Loucy (cell line): ENCODE measurements at regions not wholly inside any gene's neighbourhood (a gene's known extent, or its start where the extent isn't known, plus 50 kb on each side); places are given as distances from the start of the nearest gene placed in this dataset.

Experiments
- H2AFZ ChIP-seq: fragments of 200-600 bp; sonication (generic); 2 replicates; pipeline ENCODE4 v1.6.0; 2016; ENCODE audit warnings: antibody characterized with exemption, mild to moderate bottlenecking, low read length, moderate library complexity
- H3F3A ChIP-seq: fragments of 200-600 bp; 2 replicates; pipeline ENCODE4 v1.6.0; 2016; ENCODE audit warnings: antibody characterized with exemption, low read depth, mild to moderate bottlenecking
- H3K27me3 ChIP-seq: fragments of 200-600 bp; sonication (generic); 2 replicates; pipeline ENCODE4 v1.6.1; 2014; ENCODE audit warnings: low read length, mild to moderate bottlenecking; ENCODE audit not compliant: insufficient read depth, poor library complexity, severe bottlenecking
- H3K36me3 ChIP-seq: fragments of 200-600 bp; sonication (generic); 2 replicates; pipeline ENCODE4 v1.6.1; 2016; ENCODE audit warnings: low read length; ENCODE audit not compliant: insufficient read depth
- H3K4me1 ChIP-seq: fragments of 200-600 bp; sonication (generic); 2 replicates; pipeline ENCODE4 v1.5.1; 2014; ENCODE audit warnings: low read length, mild to moderate bottlenecking; ENCODE audit not compliant: insufficient read depth, poor library complexity, severe bottlenecking
- H3K4me2 ChIP-seq: fragments of 200-600 bp; sonication (generic); 2 replicates; pipeline ENCODE4 v1.6.0; 2014; ENCODE audit warnings: antibody characterized with exemption, low read length, low read depth, mild to moderate bottlenecking; ENCODE audit not compliant: poor library complexity, severe bottlenecking
- H3K4me3 ChIP-seq: fragments of 200-600 bp; sonication (generic); 2 replicates; pipeline ENCODE4 v1.5.1; 2014; ENCODE audit warnings: low read length, mild to moderate bottlenecking, mixed read lengths; ENCODE audit not compliant: poor library complexity, severe bottlenecking
- H3K79me2 ChIP-seq: fragments of 200-600 bp; sonication (generic); 2 replicates; pipeline ENCODE4 v1.6.1; 2014; ENCODE audit warnings: low read length; ENCODE audit not compliant: insufficient read depth
- H3K9ac ChIP-seq: fragments of 200-600 bp; sonication (generic); 2 replicates; pipeline ENCODE4 v1.6.0; 2014; ENCODE audit warnings: mild to moderate bottlenecking, low read depth, low read length, moderate library complexity; ENCODE audit not compliant: poor library complexity, severe bottlenecking
- H3K9me2 ChIP-seq: fragments of 200-600 bp; sonication (generic); replicated peaks from 2 replicates; pipeline ENCODE4 v1.6.1; 2016; ENCODE audit warnings: low read depth, low read length, mixed read lengths
- H3K9me3 ChIP-seq: fragments of 200-600 bp; sonication (generic); 2 replicates; pipeline ENCODE4 v1.6.1; 2014; ENCODE audit warnings: mild to moderate bottlenecking, antibody characterized with exemption, low read length, low read depth; ENCODE audit not compliant: insufficient read depth
- H4K20me1 ChIP-seq: fragments of 200-600 bp; sonication (generic); 2 replicates; pipeline ENCODE4 v1.6.0; 2014; ENCODE audit warnings: antibody characterized with exemption, low read length, mild to moderate bottlenecking; ENCODE audit not compliant: insufficient read depth, poor library complexity, severe bottlenecking
- EZH2phosphoT487 ChIP-seq: fragments of 200-600 bp; IDR thresholded peaks from 2 replicates; pipeline ENCODE4 v1.6.1; 2018; ENCODE audit warnings: antibody characterized with exemption, mild to moderate bottlenecking, moderate library complexity, borderline replicate concordance
- TF ChIP-seq, protein P1 (sequence below): fragments of 200-600 bp; sonication (generic); conservative IDR thresholded peaks from 2 replicates; pipeline ENCODE4 v1.5.1; 2014; ENCODE audit warnings: mild to moderate bottlenecking, antibody characterized with exemption, low read length

DNA sequence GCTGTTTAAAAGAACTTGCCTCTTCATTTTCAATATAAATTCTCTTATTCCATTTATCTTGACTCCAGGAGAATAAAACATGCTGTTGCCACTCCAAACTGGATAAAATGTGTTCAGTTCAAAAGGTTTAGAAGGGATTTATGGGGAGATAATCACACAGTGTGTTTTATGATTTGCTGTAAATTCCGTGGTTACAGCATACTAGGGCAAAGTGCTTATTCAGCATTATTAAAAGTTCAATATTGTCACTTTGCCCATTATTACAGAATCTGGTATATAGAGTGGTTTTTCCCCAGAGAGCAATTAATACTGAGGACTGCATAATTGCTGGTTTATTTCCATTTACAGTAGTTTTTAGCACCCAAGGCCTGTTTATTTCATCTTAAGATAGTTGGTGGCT is 780.9 kb upstream of the RAG2 start:
- H3K9me3 ChIP-seq, result no peaks in the 10 kb centered on the region
- H3K9me2 ChIP-seq, result no peaks in the 10 kb centered on the region
- no peaks in the 10 kb centered on the region for H3K79me2 ChIP-seq
- H2AFZ ChIP-seq, result no peak overlapping the region
- H3K4me2 ChIP-seq, result no peak overlapping the region
- H3F3A ChIP-seq, result no peaks in the 10 kb centered on the region
- no peaks in the 10 kb centered on the region for H3K27me3 ChIP-seq
- no peak overlapping the region for H3K4me3 ChIP-seq
- TF ChIP-seq, protein P1, sequence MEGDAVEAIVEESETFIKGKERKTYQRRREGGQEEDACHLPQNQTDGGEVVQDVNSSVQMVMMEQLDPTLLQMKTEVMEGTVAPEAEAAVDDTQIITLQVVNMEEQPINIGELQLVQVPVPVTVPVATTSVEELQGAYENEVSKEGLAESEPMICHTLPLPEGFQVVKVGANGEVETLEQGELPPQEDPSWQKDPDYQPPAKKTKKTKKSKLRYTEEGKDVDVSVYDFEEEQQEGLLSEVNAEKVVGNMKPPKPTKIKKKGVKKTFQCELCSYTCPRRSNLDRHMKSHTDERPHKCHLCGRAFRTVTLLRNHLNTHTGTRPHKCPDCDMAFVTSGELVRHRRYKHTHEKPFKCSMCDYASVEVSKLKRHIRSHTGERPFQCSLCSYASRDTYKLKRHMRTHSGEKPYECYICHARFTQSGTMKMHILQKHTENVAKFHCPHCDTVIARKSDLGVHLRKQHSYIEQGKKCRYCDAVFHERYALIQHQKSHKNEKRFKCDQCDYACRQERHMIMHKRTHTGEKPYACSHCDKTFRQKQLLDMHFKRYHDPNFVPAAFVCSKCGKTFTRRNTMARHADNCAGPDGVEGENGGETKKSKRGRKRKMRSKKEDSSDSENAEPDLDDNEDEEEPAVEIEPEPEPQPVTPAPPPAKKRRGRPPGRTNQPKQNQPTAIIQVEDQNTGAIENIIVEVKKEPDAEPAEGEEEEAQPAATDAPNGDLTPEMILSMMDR, result no peak
- no peak for TF ChIP-seq EZH2phosphoT487
- H3K9ac ChIP-seq, result no peak overlapping the region
- H4K20me1 ChIP-seq, result no peaks in the 10 kb centered on the region
- no peaks in the 10 kb centered on the region for H3K4me1 ChIP-seq
- H3K36me3 ChIP-seq, result no peaks in the 10 kb centered on the region

DNA sequence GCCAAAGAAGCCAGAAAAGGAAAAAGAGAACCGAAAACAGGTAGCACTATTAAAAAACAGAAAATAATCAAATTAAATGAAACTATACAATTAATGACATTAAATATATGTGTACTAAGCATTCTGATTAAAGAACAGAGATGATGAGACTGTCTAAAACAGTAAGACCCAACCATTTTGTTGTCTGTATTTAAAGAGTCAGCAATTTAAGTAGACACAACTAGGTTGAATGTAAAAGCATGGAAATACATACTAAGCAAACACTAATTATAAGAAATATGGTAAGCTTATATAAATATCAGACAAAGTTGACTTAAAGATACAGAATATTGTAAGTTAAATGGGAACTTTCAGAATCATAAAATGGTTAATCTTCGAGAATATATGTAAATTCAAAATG is 774.6 kb upstream of the RAG2 start:
- TF ChIP-seq, protein P1, result no peak
- no peak for TF ChIP-seq EZH2phosphoT487
- Histone ChIP-seq H3F3A (no peaks in the 10 kb centered on the region), H3K4me1 (no peaks in the 10 kb centered on the region), H3K9ac (no peak overlapping the region), H2AFZ (no peak overlapping the region), H3K36me3 (no peaks in the 10 kb centered on the region), H3K4me2 (no peak overlapping the region), H3K4me3 (no peak overlapping the region), H4K20me1 (no peaks in the 10 kb centered on the region), H3K9me2 (no peaks in the 10 kb centered on the region), H3K9me3 (no peaks in the 10 kb centered on the region), H3K79me2 (no peaks in the 10 kb centered on the region), H3K27me3 (no peaks in the 10 kb centered on the region)

DNA sequence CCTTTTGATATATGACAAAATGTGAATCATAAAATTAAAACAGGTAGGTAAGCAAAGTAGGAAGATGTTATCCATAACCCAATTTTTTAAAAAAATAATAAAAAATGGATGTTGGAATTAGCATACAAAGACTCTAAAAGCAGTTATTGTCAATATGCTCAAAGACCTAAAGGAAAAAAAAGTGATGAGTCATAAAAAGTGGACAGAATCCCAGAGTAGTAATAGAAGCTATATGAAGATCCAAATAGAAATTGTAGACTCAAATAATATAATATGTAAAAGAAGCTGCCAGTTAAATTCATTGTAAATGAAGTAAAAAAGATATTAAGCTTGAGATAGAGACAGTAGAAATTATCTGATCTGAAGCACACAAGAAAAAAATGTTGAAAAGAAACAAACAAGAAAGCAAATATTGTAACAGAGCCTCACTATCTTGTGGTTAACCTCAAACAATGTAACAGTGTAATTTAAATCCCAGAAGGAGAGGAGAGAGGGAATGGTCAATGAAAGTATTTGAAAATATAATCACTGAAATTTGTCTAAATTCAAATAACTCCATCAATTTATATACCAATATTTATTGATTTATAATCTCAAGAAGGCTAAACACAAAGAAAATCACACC is 773.4 kb upstream of the RAG2 start:
- H3F3A ChIP-seq, result no peaks in the 10 kb centered on the region
- TF ChIP-seq EZH2phosphoT487, result no peak
- TF ChIP-seq, protein P1, result no peak
- no peak overlapping the region for H2AFZ ChIP-seq
- no peaks in the 10 kb centered on the region for H3K27me3 ChIP-seq
- no peak overlapping the region for H3K4me2 ChIP-seq
- H3K79me2 ChIP-seq, result no peaks in the 10 kb centered on the region
- no peak overlapping the region for H3K9ac ChIP-seq
- H3K36me3 ChIP-seq, result no peaks in the 10 kb centered on the region
- H4K20me1 ChIP-seq, result no peaks in the 10 kb centered on the region
- no peaks in the 10 kb centered on the region for H3K9me2 ChIP-seq
- no peaks in the 10 kb centered on the region for H3K4me1 ChIP-seq
- H3K4me3 ChIP-seq, result no peak overlapping the region
- H3K9me3 ChIP-seq, result no peaks in the 10 kb centered on the region
